Midbrain (tissue), 1 donor: ENCODE measurements at regions not wholly inside any gene's neighbourhood (a gene's known extent, or its start where the extent isn't known, plus 50 kb on each side); places are given as distances from the start of the nearest gene placed in this dataset.
"Not testable (repeated sequence)": the region's sequence is repeated elsewhere in the genome, so short reads cannot be mapped to it uniquely, and the experiment has no call there.

Source experiments
- DNase-seq: peaks from one replicate; lab custom pipeline; 2025; lab: John Stamatoyannopoulos, UW

DNA sequence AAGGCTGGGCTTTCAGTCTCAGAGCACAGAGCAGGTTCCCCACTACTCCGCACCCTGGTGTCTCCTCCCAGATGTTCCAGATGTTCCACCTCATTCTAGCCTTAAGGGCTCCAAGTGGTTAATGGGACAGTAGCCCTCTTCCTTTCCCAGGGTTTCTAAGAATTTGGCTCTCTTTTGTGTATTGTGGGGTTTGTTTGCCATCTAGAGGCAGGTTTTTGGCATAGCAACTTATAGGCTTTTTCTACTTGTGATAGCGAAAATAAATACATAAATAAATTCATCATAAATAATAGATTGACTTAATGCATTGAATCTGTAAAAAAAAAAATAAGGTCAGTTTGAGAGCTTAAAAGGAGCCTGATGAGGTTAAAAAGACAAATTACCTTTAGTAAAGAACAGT, 86.1 kb upstream of the XKR3 start:
- not testable (repeated sequence) for DNase-seq

DNA sequence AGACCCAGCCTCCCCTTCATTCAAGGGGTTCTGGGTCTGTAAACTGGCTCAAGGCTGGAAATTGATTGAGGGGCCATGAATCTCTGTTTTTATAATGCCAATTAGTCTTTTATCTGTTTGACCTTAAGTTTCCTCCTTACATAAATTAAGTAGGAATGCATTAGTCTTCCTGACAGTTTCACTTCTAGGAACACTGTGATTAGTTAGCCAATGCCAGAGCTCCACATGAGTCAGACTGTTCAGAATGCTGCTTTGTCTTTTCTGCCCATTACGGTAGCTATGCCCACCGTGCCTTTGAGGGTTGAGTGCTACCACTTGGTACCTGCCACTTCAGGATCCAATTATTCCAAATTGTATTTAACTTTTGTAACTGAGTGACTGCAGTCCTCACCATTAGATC, 76.8 kb upstream of the XKR3 start:
- DNase-seq = not testable (repeated sequence)

DNA sequence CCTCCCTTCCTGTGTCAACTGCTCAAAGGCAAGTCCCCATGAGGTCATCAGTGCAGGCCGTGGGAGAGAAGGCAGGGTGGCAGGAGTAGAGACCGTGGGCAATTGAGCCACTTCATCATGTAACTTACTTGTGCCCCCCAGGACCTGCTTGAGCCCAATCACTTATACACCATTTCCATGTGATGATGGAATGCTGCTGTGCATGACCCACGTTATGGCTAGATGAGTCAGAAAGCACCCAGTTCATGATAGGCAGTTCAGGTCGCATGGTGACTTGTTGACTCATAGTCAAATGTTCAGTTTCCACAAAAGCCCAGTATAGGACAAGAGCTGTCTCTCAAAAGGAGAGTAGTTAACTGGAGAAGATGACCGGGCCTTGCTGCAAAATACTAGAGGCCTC, 76.4 kb upstream of the XKR3 start:
- DNase-seq = not testable (repeated sequence)

DNA sequence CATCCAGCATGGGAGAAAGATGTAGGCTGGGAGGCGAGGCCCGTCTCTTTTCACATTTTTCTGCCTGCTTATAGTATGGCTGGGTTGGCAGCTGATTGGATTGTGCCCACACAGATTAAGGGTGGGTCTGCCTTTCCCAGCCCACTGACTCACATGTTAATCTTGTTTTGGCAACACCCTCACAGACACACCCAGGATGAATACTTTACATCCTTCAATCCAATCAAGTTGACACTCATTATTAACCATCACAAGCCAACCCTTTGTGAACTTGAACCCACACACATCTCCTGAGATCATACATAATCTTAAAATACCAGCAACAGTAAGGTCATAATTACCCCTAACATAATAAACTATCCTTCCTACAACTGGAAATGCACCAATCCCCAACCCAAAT, 74.1 kb upstream of the XKR3 start:
- not testable (repeated sequence) for DNase-seq

DNA sequence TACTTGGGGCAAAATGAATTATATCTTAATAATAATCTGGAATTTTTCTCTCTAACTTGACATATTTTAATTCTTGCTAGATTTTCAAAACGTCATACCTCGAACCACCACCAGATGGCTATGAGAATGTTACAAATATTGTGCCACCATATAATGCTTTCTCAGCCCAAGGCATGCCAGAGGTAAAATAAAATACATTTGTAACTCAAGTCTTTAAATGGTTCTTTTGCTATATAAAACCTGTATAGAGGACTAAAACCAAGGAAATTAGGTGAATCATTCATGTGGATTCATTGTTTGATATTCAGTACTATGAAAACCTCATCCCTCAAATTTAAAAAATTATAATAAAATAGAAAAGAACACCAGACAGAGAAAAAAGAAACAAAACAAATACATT, 72.2 kb upstream of the XKR3 start:
- not testable (repeated sequence) for DNase-seq

DNA sequence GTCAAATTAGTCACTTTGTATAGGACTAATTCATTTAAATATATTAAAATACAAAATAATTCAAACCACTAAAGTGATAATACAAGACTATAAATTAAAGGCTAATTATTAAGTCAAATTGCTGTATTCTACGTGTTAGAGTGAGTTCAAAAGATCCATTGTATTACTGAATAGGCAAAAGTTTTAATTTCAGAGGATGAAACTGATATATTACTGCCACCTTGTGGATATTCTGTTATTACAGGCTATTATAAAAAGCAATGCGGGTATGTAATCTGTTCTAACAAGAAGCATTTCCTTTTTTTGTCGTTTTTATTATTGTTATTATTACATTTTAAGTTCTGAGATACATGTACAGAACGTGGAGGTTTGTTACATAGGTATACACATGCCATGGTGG, 66.7 kb upstream of the XKR3 start:
- not testable (repeated sequence) for DNase-seq

DNA sequence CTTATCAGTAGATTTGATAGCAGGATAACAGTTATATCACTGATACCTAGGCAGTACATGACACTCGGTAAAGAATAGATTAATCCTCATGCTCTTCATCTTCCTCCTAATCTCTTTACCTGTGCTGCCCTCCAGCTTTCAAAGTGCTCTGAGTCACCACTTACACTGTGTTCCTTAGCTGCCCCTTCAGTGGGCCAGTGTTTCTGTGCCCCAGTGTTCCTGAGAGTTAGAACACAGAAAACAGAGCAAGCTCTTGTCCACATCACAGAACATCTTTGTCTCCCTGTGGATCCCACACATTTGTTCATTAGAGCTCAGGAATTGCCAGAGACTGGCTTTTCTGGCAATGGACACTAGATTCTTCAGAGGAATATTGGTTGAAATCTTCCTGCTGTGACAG, 51.1 kb upstream of the XKR3 start:
- peak; percentile 77 for DNase-seq
